ENCODE measurements at regions not wholly inside any gene's neighbourhood (a gene's known extent, or its start where the extent isn't known, plus 50 kb on each side); places are given as distances from the start of the nearest gene placed in this dataset.

DNA sequence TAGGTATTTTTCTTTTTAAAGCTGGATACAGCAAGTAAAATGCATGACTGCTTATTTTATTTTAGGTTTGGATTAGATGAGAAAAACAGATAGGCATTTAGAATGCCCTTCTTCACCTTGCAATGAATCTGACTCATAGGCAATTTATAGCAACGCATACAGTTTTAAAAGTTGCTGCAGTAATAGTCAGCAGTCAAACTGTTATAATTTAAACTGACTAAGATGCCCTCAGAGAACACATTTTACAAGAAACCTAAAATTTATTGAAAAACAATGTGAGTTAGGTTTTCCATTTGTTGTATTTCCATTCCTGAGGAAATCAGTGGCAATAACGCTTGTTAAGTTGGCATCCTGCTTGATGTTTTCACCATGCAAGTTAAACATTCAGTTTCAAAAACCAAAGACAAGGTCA, 1128.2 kb upstream of the PCDH9 start:
- no peaks in the 10 kb centered on the region for H3K9me3 ChIP-seq (ENCODE audit: control insufficient read depth in 1 of 2, low read length in 2 of 2)
- H3K4me3 ChIP-seq (ENCODE audit: low read depth in 1 of 2, low read length in 2 of 2) = no peak overlapping the region
- no peaks in the 10 kb centered on the region for H3K4me1 ChIP-seq (ENCODE audit: control insufficient read depth in 1 of 2, insufficient read depth in 2 of 2, low read length in 2 of 2)
- no peak overlapping the region for H3K27ac ChIP-seq (ENCODE audit: low read length)
- H3K27me3 ChIP-seq (ENCODE audit: low read depth, low read length) = no peaks in the 10 kb centered on the region
- no peaks in the 10 kb centered on the region for H3K36me3 ChIP-seq (ENCODE audit: control insufficient read depth in 1 of 2, insufficient read depth in 2 of 2, low read length in 2 of 2)

DNA sequence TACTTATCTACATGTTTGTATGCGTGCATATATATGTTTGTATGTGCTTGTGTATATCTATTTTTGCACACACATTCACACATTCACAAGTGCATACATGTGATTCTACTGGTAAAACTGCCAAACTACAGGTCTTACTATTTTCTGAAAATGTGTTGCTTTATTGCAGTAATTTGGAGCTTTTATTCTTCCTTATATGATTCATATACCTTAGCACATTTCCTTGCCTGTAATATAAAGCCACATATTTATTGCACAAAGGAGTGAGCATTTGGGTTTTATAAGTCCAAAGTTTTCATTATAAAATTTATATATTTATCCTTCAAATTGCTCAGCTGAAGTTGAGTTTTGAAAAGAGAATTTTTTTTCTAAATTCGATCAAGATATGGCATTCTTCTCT, 1120.4 kb upstream of the PCDH9 start:
- Histone ChIP-seq H3K9me3 (ENCODE audit: control insufficient read depth in 1 of 2, low read length in 2 of 2) (no peaks in the 10 kb centered on the region), H3K4me1 (ENCODE audit: control insufficient read depth in 1 of 2, insufficient read depth in 2 of 2, low read length in 2 of 2) (no peaks in the 10 kb centered on the region)

GRCh38 chr13:68347220-68347619, 1117.1 kb upstream of the PCDH9 start:
- Histone ChIP-seq H3K4me3 (ENCODE audit: low read depth in 1 of 2, low read length in 2 of 2) (no peak overlapping the region), H3K27ac (ENCODE audit: low read length) (no peak overlapping the region), H3K9me3 (ENCODE audit: control insufficient read depth in 1 of 2, low read length in 2 of 2) (peaks cover 0 to 6% of the 10 kb centered on the region in 2 donors), H3K36me3 (ENCODE audit: control insufficient read depth in 1 of 2, insufficient read depth in 2 of 2, low read length in 2 of 2) (no peaks in the 10 kb centered on the region), H3K27me3 (ENCODE audit: low read depth, low read length) (no peaks in the 10 kb centered on the region), H3K4me1 (ENCODE audit: control insufficient read depth in 1 of 2, insufficient read depth in 2 of 2, low read length in 2 of 2) (no peaks in the 10 kb centered on the region)

More for the DNA sequence above, 1120.4 kb upstream of the PCDH9 start:
- Histone ChIP-seq H3K36me3 (ENCODE audit: control insufficient read depth in 1 of 2, insufficient read depth in 2 of 2, low read length in 2 of 2) (no peaks in the 10 kb centered on the region), H3K27me3 (ENCODE audit: low read depth, low read length) (no peaks in the 10 kb centered on the region), H3K4me3 (ENCODE audit: low read depth in 1 of 2, low read length in 2 of 2) (no peak overlapping the region), H3K27ac (ENCODE audit: low read length) (no peak overlapping the region)

- no peaks in the 10 kb centered on the region for H3K27me3 ChIP-seq (ENCODE audit: low read depth, low read length)
- H3K27ac ChIP-seq (ENCODE audit: low read length) = no peak overlapping the region
- no peaks in the 10 kb centered on the region for H3K36me3 ChIP-seq (ENCODE audit: control insufficient read depth in 1 of 2, insufficient read depth in 2 of 2, low read length in 2 of 2)
- peaks cover 0 to 8% of the 10 kb centered on the region in 2 donors for H3K9me3 ChIP-seq (ENCODE audit: control insufficient read depth in 1 of 2, low read length in 2 of 2)
- no peak overlapping the region for H3K4me3 ChIP-seq (ENCODE audit: low read depth in 1 of 2, low read length in 2 of 2)
- no peaks in the 10 kb centered on the region for H3K4me1 ChIP-seq (ENCODE audit: control insufficient read depth in 1 of 2, insufficient read depth in 2 of 2, low read length in 2 of 2)
These were observed 1115.9 kb upstream of the PCDH9 start for GRCh38 chr13:68345963-68346531.

DNA sequence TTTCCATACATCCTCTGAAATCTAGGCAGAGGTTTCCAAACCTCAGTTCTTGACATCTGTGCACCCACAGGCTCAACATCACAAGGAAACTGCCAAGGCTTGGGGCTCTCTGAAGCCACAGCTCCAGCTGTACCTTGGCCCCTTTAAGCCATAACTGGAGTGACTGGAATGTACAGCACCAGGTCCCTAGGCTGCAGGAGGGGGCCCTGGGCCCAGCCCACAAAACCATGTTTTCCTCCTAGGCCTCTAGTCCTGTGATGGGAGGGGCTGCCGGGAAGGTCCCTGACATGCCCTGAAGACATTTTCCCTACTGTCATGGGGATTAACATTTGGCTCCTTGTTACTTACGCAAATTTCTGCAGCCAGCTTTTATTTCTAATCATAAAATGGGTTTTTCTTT, 1093.0 kb upstream of the PCDH9 start:
- Histone ChIP-seq H3K4me1 (ENCODE audit: control insufficient read depth in 1 of 2, insufficient read depth in 2 of 2, low read length in 2 of 2) (no peaks in the 10 kb centered on the region), H3K27me3 (ENCODE audit: low read depth, low read length) (no peaks in the 10 kb centered on the region), H3K4me3 (ENCODE audit: low read depth in 1 of 2, low read length in 2 of 2) (no peak overlapping the region), H3K9me3 (ENCODE audit: control insufficient read depth in 1 of 2, low read length in 2 of 2) (peaks cover 0 to 16% of the 10 kb centered on the region in 2 donors), H3K36me3 (ENCODE audit: control insufficient read depth in 1 of 2, insufficient read depth in 2 of 2, low read length in 2 of 2) (no peaks in the 10 kb centered on the region), H3K27ac (ENCODE audit: low read length) (no peak overlapping the region)

DNA sequence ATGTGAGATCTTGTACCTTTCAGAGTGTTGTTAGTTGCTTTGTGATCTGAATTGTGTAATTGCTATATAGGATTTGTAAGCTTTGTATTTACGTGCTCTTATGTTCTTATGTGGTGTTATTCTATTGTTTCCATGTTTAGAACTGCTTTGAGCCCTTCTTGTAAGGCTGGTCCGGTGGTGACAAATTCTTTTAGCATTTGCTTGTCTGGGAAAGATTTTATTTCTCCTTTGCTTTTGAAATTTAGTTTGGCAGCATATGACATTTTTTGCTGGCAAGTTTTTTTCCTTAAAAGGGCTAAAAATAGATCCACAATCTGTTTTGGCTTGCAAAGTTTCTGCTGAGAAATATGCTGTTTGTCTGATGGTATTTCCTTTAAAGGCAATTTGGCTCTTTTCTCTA, 1089.2 kb upstream of the PCDH9 start:
- Histone ChIP-seq H3K27ac (ENCODE audit: low read length) (no peak overlapping the region), H3K9me3 (ENCODE audit: control insufficient read depth in 1 of 2, low read length in 2 of 2) (peaks cover 0 to 16% of the 10 kb centered on the region in 2 donors), H3K27me3 (ENCODE audit: low read depth, low read length) (no peaks in the 10 kb centered on the region), H3K4me3 (ENCODE audit: low read depth in 1 of 2, low read length in 2 of 2) (no peak overlapping the region), H3K4me1 (ENCODE audit: control insufficient read depth in 1 of 2, insufficient read depth in 2 of 2, low read length in 2 of 2) (no peaks in the 10 kb centered on the region), H3K36me3 (ENCODE audit: control insufficient read depth in 1 of 2, insufficient read depth in 2 of 2, low read length in 2 of 2) (no peaks in the 10 kb centered on the region)

- no peaks in the 10 kb centered on the region for H3K36me3 ChIP-seq (ENCODE audit: control insufficient read depth in 1 of 2, insufficient read depth in 2 of 2, low read length in 2 of 2)
- no peaks in the 10 kb centered on the region for H3K9me3 ChIP-seq (ENCODE audit: control insufficient read depth in 1 of 2, low read length in 2 of 2)
- no peak overlapping the region for H3K27ac ChIP-seq (ENCODE audit: low read length)
- H3K4me1 ChIP-seq (ENCODE audit: control insufficient read depth in 1 of 2, insufficient read depth in 2 of 2, low read length in 2 of 2) = no peaks in the 10 kb centered on the region
- no peak overlapping the region for H3K4me3 ChIP-seq (ENCODE audit: low read depth in 1 of 2, low read length in 2 of 2)
- H3K27me3 ChIP-seq (ENCODE audit: low read depth, low read length) = no peaks in the 10 kb centered on the region
These were observed 1074.3 kb upstream of the PCDH9 start for GRCh38 chr13:68304286-68304893.

DNA sequence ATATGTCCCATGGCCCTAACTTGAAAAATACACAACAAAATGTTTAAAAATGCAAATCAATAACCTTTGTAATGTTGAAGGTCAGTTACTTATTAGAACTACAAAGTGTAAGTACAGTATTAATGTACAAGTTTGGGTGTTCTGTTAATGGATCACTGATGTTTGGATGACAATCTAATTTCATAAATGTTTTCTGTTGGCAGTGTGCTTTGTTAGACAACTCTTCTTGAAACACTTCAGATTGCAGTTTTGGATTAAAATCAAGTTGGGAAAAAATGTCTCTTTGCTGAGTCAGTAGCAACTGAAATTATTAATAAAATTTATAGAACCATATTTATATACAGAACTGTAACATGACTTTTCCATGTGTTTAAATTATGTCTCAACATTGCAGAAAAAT, 1063.5 kb upstream of the PCDH9 start:
- Histone ChIP-seq H3K27ac (ENCODE audit: low read length) (no peak overlapping the region), H3K4me3 (ENCODE audit: low read depth in 1 of 2, low read length in 2 of 2) (no peak overlapping the region), H3K4me1 (ENCODE audit: control insufficient read depth in 1 of 2, insufficient read depth in 2 of 2, low read length in 2 of 2) (no peaks in the 10 kb centered on the region), H3K9me3 (ENCODE audit: control insufficient read depth in 1 of 2, low read length in 2 of 2) (no peaks in the 10 kb centered on the region), H3K36me3 (ENCODE audit: control insufficient read depth in 1 of 2, insufficient read depth in 2 of 2, low read length in 2 of 2) (no peaks in the 10 kb centered on the region), H3K27me3 (ENCODE audit: low read depth, low read length) (no peaks in the 10 kb centered on the region)

- Histone ChIP-seq H3K27me3 (ENCODE audit: low read depth, low read length) (no peaks in the 10 kb centered on the region), H3K4me1 (ENCODE audit: control insufficient read depth in 1 of 2, insufficient read depth in 2 of 2, low read length in 2 of 2) (no peaks in the 10 kb centered on the region), H3K27ac (ENCODE audit: low read length) (no peak overlapping the region), H3K36me3 (ENCODE audit: control insufficient read depth in 1 of 2, insufficient read depth in 2 of 2, low read length in 2 of 2) (no peaks in the 10 kb centered on the region), H3K4me3 (ENCODE audit: low read depth in 1 of 2, low read length in 2 of 2) (no peak overlapping the region), H3K9me3 (ENCODE audit: control insufficient read depth in 1 of 2, low read length in 2 of 2) (no peaks in the 10 kb centered on the region)
These were observed 1062.5 kb upstream of the PCDH9 start for GRCh38 chr13:68292601-68293000.

- no peaks in the 10 kb centered on the region for H3K36me3 ChIP-seq (ENCODE audit: control insufficient read depth in 1 of 2, insufficient read depth in 2 of 2, low read length in 2 of 2)
- no peak overlapping the region for H3K27ac ChIP-seq (ENCODE audit: low read length)
- H3K27me3 ChIP-seq (ENCODE audit: low read depth, low read length) = no peaks in the 10 kb centered on the region
- H3K9me3 ChIP-seq (ENCODE audit: control insufficient read depth in 1 of 2, low read length in 2 of 2) = no peaks in the 10 kb centered on the region
- H3K4me3 ChIP-seq (ENCODE audit: low read depth in 1 of 2, low read length in 2 of 2) = no peak overlapping the region
- no peaks in the 10 kb centered on the region for H3K4me1 ChIP-seq (ENCODE audit: control insufficient read depth in 1 of 2, insufficient read depth in 2 of 2, low read length in 2 of 2)
These were observed 1061.5 kb upstream of the PCDH9 start for GRCh38 chr13:68291595-68291994.

DNA sequence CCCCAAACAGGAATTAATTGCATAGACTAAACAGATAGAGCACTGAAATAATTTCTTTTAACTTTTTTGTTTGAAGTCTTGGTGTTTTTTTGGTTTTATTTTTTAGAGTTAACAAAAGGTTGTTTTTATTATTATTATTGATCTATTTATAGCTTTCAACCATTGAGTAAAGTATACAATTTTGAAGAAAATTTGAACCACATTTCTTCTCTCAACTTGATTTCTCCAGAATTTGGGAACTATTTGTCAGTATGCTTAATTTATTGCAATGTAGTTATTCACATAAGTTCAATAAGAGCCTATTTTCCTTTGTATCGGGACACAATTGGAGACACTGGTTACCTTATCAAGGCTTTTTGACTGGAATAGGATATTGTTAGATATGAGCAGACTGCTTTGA, 1045.6 kb upstream of the PCDH9 start:
- no peak overlapping the region for H3K4me3 ChIP-seq (ENCODE audit: low read depth in 1 of 2, low read length in 2 of 2)
- no peaks in the 10 kb centered on the region for H3K27me3 ChIP-seq (ENCODE audit: low read depth, low read length)
- no peaks in the 10 kb centered on the region for H3K4me1 ChIP-seq (ENCODE audit: control insufficient read depth in 1 of 2, insufficient read depth in 2 of 2, low read length in 2 of 2)
- no peaks in the 10 kb centered on the region for H3K36me3 ChIP-seq (ENCODE audit: control insufficient read depth in 1 of 2, insufficient read depth in 2 of 2, low read length in 2 of 2)
- no peak overlapping the region for H3K27ac ChIP-seq (ENCODE audit: low read length)
- H3K9me3 ChIP-seq (ENCODE audit: control insufficient read depth in 1 of 2, low read length in 2 of 2) = peaks cover 0 to 7% of the 10 kb centered on the region in 2 donors

GRCh38 chr13:68272652-68273051, 1042.5 kb upstream of the PCDH9 start:
- Histone ChIP-seq H3K27me3 (ENCODE audit: low read depth, low read length) (no peaks in the 10 kb centered on the region), H3K36me3 (ENCODE audit: control insufficient read depth in 1 of 2, insufficient read depth in 2 of 2, low read length in 2 of 2) (no peaks in the 10 kb centered on the region), H3K27ac (ENCODE audit: low read length) (no peak overlapping the region), H3K4me1 (ENCODE audit: control insufficient read depth in 1 of 2, insufficient read depth in 2 of 2, low read length in 2 of 2) (no peaks in the 10 kb centered on the region), H3K4me3 (ENCODE audit: low read depth in 1 of 2, low read length in 2 of 2) (no peak overlapping the region), H3K9me3 (ENCODE audit: control insufficient read depth in 1 of 2, low read length in 2 of 2) (peaks cover 0 to 7% of the 10 kb centered on the region in 2 donors)

All from muscle layer of duodenum (tissue), 2 donors.